GM12865 (cell line): ENCODE measurements at regions not wholly inside any gene's neighbourhood (a gene's known extent, or its start where the extent isn't known, plus 50 kb on each side); places are given as distances from the start of the nearest gene placed in this dataset.

ENCODE experiments used
- DNase-seq: peaks from one replicate; pipeline ENCODE4 v3.0.0; 2010; ENCODE audit warnings: low read depth
- H3K4me3 ChIP-seq: 2 replicates; pipeline ENCODE4 v1.5.1; 2011; ENCODE audit warnings: mild to moderate bottlenecking, low read depth, low read length, control low read depth
- CTCF ChIP-seq: IDR thresholded peaks from 2 replicates; pipeline ENCODE4 v1.5.1; 2011; ENCODE audit warnings: low read length, control low read depth, low read depth, inconsistent platforms; ENCODE audit not compliant: insufficient read depth; ENCODE audit errors: missing control alignments

DNA sequence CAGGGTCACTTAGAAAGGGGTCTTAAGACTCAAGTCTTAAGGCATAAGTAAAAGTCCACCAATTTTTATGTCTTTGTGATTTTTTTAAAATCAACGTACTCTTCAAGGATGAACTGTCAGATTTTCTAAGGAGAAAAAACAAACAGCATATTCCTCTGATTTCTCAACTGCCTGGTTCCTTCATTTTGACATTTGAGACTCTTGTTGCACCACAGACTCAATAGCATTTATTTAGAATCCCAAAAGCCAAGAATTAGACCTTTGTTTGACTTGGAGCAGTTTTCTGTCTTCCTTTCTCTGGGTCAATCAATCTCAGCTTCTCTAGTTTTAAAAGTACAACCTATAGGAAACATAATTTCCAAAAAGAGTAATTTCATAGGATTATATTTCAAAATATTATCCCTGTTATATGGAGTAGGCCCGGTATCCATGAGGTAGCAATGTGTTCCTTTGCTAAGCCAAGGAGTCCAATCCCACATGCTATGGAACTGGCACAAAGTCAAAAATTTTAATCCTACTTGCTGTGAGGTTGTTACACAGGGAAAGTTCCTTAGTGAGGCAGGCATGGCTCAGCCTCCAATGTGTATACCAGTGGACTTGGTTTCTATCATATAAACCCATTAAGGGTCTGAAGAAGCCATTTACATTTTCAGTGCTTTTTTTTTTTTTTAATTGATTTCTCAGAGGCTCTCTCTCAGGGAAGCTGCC lies 405.7 kb downstream of the KIF16B start:
- H3K4me3 ChIP-seq: no peak overlapping the region
- TF ChIP-seq CTCF: no peak
- no peak for DNase-seq

GRCh38 chr20:16166737-16167136 lies 406.5 kb downstream of the KIF16B start:
- DNase-seq: no peak
- no peak overlapping the region for H3K4me3 ChIP-seq
- no peak for TF ChIP-seq CTCF

GRCh38 chr20:16158976-16159286 lies 414.3 kb downstream of the KIF16B start:
- DNase-seq: peak; percentile 22
- TF ChIP-seq CTCF: no peak
- H3K4me3 ChIP-seq: no peak overlapping the region

GRCh38 chr20:16158090-16158975 lies 414.9 kb downstream of the KIF16B start:
- TF ChIP-seq CTCF: no peak
- DNase-seq: peak; percentile 46
- H3K4me3 ChIP-seq: peak overlapping the region; percentile 31

- H3K4me3 ChIP-seq: no peak overlapping the region
- no peak for TF ChIP-seq CTCF
- no peak for DNase-seq
These were observed 425.3 kb downstream of the KIF16B start for GRCh38 chr20:16147916-16148315.

- no peak overlapping the region for H3K4me3 ChIP-seq
- DNase-seq: no peak
- TF ChIP-seq CTCF: no peak
These were observed 426.0 kb downstream of the KIF16B start for GRCh38 chr20:16147216-16147615.
